ENCODE measurements at regions not wholly inside any gene's neighbourhood (a gene's known extent, or its start where the extent isn't known, plus 50 kb on each side); places are given as distances from the start of the nearest gene placed in this dataset.

DNA sequence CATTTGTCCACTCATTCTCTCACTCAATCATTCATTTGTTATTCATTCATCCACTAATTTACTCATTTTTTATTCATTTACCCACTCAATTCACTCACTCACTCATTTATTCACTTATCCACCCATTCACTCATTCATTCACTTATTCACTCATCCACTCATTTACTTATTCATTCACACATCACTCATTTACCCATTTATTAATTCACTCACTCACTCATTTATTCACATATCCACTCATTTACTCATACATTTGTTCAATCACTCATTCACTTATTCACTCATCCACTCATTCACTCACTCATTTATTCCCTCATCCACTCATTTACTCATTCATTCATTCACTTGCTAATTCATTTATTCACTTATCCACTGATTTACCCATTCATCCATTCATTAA is 129.1 kb downstream of the TTLL2 start:
- Histone ChIP-seq H3K4me2 (no peak overlapping the region), H3F3A (ENCODE audit: insufficient read depth, low read depth) (no peaks in the 10 kb centered on the region), H3K27me3 (ENCODE audit: insufficient read depth, low read depth) (peaks cover 44% of the 10 kb centered on the region), H3K79me2 (ENCODE audit: low read depth) (no peaks in the 10 kb centered on the region), H3K36me3 (ENCODE audit: low read depth) (no peaks in the 10 kb centered on the region), H3K27ac (no peak overlapping the region), H2AFZ (no peak overlapping the region), H3K9me2 (ENCODE audit: insufficient read depth) (no peaks in the 10 kb centered on the region), H3K4me3 (no peak overlapping the region), H4K20me1 (ENCODE audit: insufficient read depth) (no peaks in the 10 kb centered on the region), H3K9me3 (ENCODE audit: insufficient read depth, low read depth) (no peaks in the 10 kb centered on the region), H3K4me1 (replicated peaks; ENCODE audit: insufficient read depth) (no peaks in the 10 kb centered on the region)
- no TSS peak for BruUV-seq (replicated peaks)
- DNase-seq, result no peak
- ChIA-PET POLR2A (ENCODE audit: unreplicated experiment) (no interaction called here), CTCF (no interaction called here)
- TF ChIP-seq EZH2 (IDR thresholded peaks at IDR 0.05; ENCODE audit: low read depth), result no peak
- TF ChIP-seq, protein P1, sequence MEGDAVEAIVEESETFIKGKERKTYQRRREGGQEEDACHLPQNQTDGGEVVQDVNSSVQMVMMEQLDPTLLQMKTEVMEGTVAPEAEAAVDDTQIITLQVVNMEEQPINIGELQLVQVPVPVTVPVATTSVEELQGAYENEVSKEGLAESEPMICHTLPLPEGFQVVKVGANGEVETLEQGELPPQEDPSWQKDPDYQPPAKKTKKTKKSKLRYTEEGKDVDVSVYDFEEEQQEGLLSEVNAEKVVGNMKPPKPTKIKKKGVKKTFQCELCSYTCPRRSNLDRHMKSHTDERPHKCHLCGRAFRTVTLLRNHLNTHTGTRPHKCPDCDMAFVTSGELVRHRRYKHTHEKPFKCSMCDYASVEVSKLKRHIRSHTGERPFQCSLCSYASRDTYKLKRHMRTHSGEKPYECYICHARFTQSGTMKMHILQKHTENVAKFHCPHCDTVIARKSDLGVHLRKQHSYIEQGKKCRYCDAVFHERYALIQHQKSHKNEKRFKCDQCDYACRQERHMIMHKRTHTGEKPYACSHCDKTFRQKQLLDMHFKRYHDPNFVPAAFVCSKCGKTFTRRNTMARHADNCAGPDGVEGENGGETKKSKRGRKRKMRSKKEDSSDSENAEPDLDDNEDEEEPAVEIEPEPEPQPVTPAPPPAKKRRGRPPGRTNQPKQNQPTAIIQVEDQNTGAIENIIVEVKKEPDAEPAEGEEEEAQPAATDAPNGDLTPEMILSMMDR (conservative IDR thresholded peaks at IDR 0.05), result no peak
- intact Hi-C loops (cut with micrococcal nuclease; ENCODE audit: unreplicated experiment), result no loop called here

DNA sequence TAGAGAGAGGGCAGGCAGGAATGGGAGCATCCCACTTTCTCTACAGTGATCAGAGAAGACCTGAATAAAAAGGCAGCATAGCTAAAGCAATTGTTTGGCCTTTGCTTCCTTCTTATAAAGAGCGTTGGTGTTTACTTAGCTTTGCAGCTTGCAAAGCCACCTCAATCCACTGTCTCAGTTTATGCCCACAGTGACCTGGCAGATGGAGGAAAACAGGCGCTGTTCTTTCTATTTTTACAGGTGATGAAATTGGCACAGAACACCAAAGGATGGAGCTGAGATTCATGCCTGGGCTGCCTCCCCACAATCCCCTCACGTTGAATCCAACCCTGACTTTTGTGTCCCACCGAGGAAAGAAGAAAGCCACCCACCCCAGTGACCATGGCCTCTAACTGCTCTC is 130.5 kb downstream of the TTLL2 start:
- Histone ChIP-seq H3K9me2 (ENCODE audit: insufficient read depth) (no peaks in the 10 kb centered on the region), H3K4me2 (no peak overlapping the region), H3K9me3 (ENCODE audit: insufficient read depth, low read depth) (no peaks in the 10 kb centered on the region), H4K20me1 (ENCODE audit: insufficient read depth) (no peaks in the 10 kb centered on the region), H3K36me3 (ENCODE audit: low read depth) (no peaks in the 10 kb centered on the region), H3K27ac (no peak overlapping the region), H3K4me3 (no peak overlapping the region), H3K4me1 (replicated peaks; ENCODE audit: insufficient read depth) (no peaks in the 10 kb centered on the region), H2AFZ (no peak overlapping the region), H3F3A (ENCODE audit: insufficient read depth, low read depth) (no peaks in the 10 kb centered on the region), H3K79me2 (ENCODE audit: low read depth) (no peaks in the 10 kb centered on the region), H3K27me3 (ENCODE audit: insufficient read depth, low read depth) (peaks cover 48% of the 10 kb centered on the region)
- TF ChIP-seq, protein P1 (conservative IDR thresholded peaks at IDR 0.05), result no peak
- no peak for TF ChIP-seq EZH2 (IDR thresholded peaks at IDR 0.05; ENCODE audit: low read depth)
- BruUV-seq (replicated peaks), result no TSS peak
- intact Hi-C loops (cut with micrococcal nuclease; ENCODE audit: unreplicated experiment), result no loop called here
- POLR2A ChIA-PET (ENCODE audit: unreplicated experiment), result no interaction called here
- DNase-seq, result no peak
- CTCF ChIA-PET, result interaction anchor here (0.6 kb wide), 1 partner anchor 10 kb away, joined by 4 read pairs; no protein-coding TSS in a partner anchor

DNA sequence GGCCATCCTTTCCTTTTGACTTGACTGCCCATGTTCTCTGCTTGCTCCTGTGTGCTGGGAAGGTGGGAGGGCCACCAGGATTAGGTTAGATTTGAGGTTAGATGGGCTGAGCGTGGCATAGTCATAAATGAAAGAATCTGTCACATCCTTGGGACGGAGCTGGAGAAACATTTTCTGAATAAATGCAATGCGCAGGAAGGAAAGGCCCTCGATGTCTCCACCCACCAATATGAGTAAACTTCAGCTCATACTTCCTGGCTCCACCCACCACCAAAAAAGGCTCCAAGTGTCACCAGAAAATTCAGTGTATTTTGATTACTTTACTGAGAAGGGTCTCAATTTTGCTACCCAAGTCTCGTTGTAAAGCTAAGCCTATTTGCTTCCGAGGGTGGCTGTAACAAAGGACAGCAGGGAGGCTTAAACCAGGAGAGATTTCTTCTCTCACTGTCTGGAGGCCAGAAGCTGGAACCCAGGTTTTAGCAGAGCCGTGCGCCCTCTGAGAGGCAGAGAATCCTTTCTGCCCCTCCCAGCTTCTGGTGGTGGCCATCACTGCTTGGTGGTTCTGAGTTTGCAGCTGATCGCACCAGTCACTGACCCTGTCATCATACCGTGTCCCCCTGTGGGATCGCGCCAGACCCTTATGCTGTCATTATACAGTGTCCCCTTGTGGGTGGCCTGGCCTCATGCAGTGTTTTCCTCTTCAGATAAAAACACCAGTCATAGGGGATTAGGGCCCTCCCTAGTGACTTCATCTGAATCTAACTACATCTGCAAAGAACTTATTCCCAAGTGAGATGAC is 137.8 kb downstream of the TTLL2 start:
- Histone ChIP-seq H3K79me2 (ENCODE audit: low read depth) (no peaks in the 10 kb centered on the region), H3K9me2 (ENCODE audit: insufficient read depth) (no peaks in the 10 kb centered on the region), H4K20me1 (ENCODE audit: insufficient read depth) (no peaks in the 10 kb centered on the region), H3K36me3 (ENCODE audit: low read depth) (no peaks in the 10 kb centered on the region), H3K4me2 (no peak overlapping the region), H3K4me3 (no peak overlapping the region), H3F3A (ENCODE audit: insufficient read depth, low read depth) (no peaks in the 10 kb centered on the region), H2AFZ (no peak overlapping the region), H3K9me3 (ENCODE audit: insufficient read depth, low read depth) (no peaks in the 10 kb centered on the region), H3K27me3 (ENCODE audit: insufficient read depth, low read depth) (peaks cover 78% of the 10 kb centered on the region), H3K27ac (no peak overlapping the region), H3K4me1 (replicated peaks; ENCODE audit: insufficient read depth) (no peaks in the 10 kb centered on the region)
- TF ChIP-seq, protein P1 (conservative IDR thresholded peaks at IDR 0.05), result no peak
- no peak for TF ChIP-seq EZH2 (IDR thresholded peaks at IDR 0.05; ENCODE audit: low read depth)
- intact Hi-C loops (cut with micrococcal nuclease; ENCODE audit: unreplicated experiment), result no loop called here
- ChIA-PET POLR2A (ENCODE audit: unreplicated experiment) (no interaction called here), CTCF (no interaction called here)
- no TSS peak for BruUV-seq (replicated peaks)
- no peak for DNase-seq

Measured in PC-9 (cell line).